GM12864 (cell line): ENCODE measurements at regions not wholly inside any gene's neighbourhood (a gene's known extent, or its start where the extent isn't known, plus 50 kb on each side); places are given as distances from the start of the nearest gene placed in this dataset.

Experiments
- DNase-seq: peaks from one replicate; pipeline ENCODE4 v3.0.0-alpha.2; 2011; ENCODE audit warnings: low read depth
- H3K4me3 ChIP-seq: 2 replicates; pipeline ENCODE4 v1.5.1; 2011; ENCODE audit warnings: mild to moderate bottlenecking, low read depth, low read length, control low read depth
- TF ChIP-seq, protein P1 (sequence below): IDR thresholded peaks from 2 replicates; pipeline ENCODE4 v1.5.1; 2011; ENCODE audit warnings: low read depth, mild to moderate bottlenecking, moderate library complexity, low read length, control low read depth, inconsistent platforms; ENCODE audit errors: missing control alignments

DNA sequence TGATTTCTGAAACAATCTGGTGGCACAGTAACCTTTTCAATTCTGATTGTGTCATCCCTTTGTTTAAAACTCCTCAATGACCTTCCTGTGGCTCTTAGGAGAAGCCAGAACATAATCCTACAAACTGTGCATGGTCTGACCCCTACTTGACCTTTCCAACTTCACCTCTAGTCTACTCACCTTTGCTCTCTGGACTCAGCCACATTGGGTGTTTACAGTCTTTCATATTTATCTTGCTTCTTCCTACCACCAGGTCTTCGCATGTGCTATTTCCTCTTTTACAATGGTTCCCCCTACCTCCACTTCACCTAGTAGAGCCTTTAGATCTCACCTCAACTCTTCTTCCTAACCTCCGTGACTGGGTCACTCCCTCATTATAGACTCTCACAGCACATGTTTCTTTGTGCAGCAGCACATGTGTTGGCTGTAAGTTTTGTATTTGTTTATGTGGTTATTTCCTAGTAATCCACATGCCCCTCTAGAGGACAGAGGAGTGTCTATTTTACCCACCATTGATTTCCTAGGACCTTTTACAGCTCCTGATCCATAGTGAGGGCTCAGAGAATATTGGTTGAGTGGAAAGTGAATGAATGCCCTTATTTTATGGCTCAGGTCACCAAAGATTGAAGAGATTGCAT is 320.8 kb upstream of the MEIS1 start:
- no peak for DNase-seq
- TF ChIP-seq, protein P1, sequence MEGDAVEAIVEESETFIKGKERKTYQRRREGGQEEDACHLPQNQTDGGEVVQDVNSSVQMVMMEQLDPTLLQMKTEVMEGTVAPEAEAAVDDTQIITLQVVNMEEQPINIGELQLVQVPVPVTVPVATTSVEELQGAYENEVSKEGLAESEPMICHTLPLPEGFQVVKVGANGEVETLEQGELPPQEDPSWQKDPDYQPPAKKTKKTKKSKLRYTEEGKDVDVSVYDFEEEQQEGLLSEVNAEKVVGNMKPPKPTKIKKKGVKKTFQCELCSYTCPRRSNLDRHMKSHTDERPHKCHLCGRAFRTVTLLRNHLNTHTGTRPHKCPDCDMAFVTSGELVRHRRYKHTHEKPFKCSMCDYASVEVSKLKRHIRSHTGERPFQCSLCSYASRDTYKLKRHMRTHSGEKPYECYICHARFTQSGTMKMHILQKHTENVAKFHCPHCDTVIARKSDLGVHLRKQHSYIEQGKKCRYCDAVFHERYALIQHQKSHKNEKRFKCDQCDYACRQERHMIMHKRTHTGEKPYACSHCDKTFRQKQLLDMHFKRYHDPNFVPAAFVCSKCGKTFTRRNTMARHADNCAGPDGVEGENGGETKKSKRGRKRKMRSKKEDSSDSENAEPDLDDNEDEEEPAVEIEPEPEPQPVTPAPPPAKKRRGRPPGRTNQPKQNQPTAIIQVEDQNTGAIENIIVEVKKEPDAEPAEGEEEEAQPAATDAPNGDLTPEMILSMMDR, result no peak
- H3K4me3 ChIP-seq, result no peak overlapping the region

DNA sequence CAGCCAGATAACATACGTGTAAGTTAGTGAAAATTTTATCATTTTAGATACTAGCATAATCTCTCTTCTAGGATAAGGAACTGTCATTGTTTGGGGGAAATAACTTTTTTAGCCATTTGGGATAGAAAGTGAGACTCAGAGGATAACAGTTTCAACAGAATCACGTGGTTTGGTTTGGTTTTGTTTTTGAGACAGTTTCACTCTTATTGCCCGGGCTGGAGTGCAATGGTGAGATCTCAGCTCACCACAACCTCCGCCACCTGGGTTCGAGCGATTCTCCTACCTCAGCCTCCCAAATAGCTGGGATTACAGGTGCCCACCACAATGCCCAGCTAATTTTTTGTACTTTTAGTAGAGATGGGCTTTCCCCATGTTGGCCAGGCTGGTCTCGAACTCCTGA is 323.2 kb upstream of the MEIS1 start:
- TF ChIP-seq, protein P1, result no peak
- H3K4me3 ChIP-seq, result no peak overlapping the region
- DNase-seq, result no peak

DNA sequence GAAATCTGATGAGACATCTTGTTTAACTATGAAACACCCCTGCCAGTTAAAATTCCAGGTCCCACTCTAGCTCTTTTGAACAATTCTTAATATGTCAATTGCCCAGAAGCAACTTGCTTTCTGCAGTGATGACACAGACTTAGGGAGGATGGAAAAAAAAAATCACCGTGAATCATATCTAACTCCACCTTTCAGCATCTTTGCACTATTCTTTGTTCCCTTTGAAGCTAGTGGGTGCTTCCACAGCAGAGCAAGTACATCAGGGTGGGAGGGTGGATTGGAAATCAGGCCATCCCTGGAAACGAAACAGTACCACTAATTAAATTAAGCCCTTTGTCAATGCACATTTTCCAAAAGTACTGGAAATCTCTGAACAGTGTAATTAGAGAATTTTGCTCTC is 324.3 kb upstream of the MEIS1 start:
- TF ChIP-seq, protein P1, result no peak
- H3K4me3 ChIP-seq, result no peak overlapping the region
- DNase-seq, result no peak

DNA sequence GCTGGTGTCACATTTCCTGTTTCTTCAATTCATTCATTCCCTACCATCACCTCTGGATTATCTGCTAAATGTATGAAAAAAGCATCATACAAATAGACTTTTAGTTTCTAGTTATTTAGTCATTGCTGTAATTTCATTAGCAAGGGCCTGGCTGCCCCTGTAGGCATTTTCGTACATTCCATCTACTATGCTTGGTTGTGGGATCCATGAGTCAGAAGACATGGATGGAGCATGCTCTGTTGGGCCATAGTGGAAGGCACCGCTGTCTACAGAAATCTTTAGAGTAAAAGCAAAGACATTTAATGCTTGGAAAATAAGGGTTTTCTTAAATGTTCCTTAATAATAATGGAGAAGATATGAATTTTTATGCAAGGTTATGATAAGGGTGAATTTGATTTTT is 324.8 kb upstream of the MEIS1 start:
- no peak for DNase-seq
- H3K4me3 ChIP-seq, result no peak overlapping the region
- TF ChIP-seq, protein P1, result no peak

DNA sequence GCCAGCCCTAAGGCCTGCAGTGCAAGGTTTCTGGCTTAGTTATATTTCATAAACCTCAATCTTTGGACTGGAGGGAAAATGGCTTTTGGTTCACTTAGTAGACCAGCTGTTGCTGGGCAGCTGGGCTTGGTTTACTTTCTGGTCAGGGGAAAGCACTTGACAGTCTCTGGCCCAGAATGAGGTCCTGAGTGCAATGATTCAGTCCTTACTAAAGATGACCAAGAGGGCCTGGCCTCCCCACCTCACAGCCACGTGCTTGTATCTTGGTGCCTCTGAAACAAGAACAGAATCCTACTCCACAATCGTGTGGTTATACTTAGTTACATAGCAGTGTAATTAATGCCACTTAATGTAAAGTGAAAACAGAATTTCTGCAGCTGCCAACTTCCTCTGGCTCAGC is 325.5 kb upstream of the MEIS1 start:
- no peak overlapping the region for H3K4me3 ChIP-seq
- DNase-seq, result no peak
- TF ChIP-seq, protein P1, result no peak

DNA sequence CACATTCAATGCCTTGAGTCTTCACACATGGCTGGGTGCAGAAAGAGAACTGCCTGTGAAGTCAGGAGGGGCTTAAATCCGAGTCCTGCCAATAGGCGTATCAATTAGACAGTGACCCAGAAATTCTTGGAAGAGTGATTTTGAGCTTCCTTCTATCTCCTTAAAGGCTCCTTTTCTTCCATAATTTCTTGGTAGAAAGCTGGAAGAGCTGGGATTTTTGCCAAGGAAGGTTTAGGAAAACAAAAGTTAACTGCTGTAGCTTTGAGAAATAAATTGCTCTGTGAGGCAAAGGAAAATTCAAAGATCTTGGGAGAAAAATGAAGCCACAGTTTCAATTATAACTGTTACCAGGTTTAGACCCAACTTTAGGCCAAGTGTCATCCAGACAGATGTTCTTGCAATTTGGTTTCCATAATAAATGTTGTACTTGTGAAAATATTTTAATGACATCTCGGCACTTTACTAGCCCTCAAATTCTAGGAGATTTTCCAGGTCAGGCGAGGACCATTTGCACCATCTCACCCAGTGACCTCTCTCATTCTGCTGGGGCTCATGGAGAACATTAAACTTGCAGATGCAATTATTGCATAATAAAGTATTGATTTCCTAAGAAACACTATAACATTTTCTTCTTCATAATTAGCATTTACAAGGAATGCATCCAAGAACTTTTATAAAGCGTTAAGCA is 329.7 kb upstream of the MEIS1 start:
- TF ChIP-seq, protein P1, result no peak
- DNase-seq, result no peak
- no peak overlapping the region for H3K4me3 ChIP-seq

DNA sequence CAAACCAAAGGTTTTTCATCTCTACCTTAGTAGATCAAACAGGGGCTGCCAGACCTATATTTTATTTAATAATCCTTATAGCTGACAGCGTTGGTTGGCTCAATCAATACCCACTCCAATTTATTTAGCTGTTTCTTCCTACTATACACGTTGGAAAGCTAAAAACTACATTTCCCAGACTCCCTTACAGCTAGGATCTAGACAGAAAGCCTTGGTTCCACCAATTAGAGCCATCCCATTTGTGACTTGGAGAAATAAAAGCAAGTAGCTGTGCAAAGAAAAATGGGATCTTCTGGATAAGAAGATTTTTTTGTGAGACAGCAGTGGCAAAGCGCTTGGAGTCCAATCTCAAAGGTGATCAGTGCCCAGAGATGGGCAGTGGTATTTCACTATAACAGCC is 331.3 kb upstream of the MEIS1 start:
- DNase-seq, result no peak
- TF ChIP-seq, protein P1, result no peak
- no peak overlapping the region for H3K4me3 ChIP-seq
